ENCODE measurements at regions not wholly inside any gene's neighbourhood (a gene's known extent, or its start where the extent isn't known, plus 50 kb on each side); places are given as distances from the start of the nearest gene placed in this dataset.

GRCh38 chr7:25647872-25648271, 419.6 kb upstream of the NPVF start:
- CTCF ChIA-PET, result no interaction called here
- TF ChIP-seq CTCF (IDR thresholded peaks at IDR 0.05; ENCODE audit: control extremely low read depth, extremely low read depth, low read depth, missing control alignments), result no peak
- POLR2A ChIA-PET, result no interaction called here
- DNase-seq (ENCODE audit: extremely low spot score), result no peak

- POLR2A ChIA-PET, result no interaction called here
- CTCF ChIA-PET, result no interaction called here
- no peak for DNase-seq (ENCODE audit: extremely low spot score)
- no peak for TF ChIP-seq CTCF (IDR thresholded peaks at IDR 0.05; ENCODE audit: control extremely low read depth, extremely low read depth, low read depth, missing control alignments)
These were observed 424.1 kb upstream of the NPVF start for GRCh38 chr7:25652366-25652765.

- CTCF ChIA-PET, result no interaction called here
- POLR2A ChIA-PET, result no interaction called here
- no peak for TF ChIP-seq CTCF (IDR thresholded peaks at IDR 0.05; ENCODE audit: control extremely low read depth, extremely low read depth, low read depth, missing control alignments)
- no peak for DNase-seq (ENCODE audit: extremely low spot score)
These were observed 425.1 kb upstream of the NPVF start for GRCh38 chr7:25653384-25653783.

GRCh38 chr7:25656071-25656470, 427.8 kb upstream of the NPVF start:
- POLR2A ChIA-PET, result no interaction called here
- CTCF ChIA-PET, result no interaction called here
- TF ChIP-seq CTCF (IDR thresholded peaks at IDR 0.05; ENCODE audit: control extremely low read depth, extremely low read depth, low read depth, missing control alignments), result no peak
- no peak for DNase-seq (ENCODE audit: extremely low spot score)

- ChIA-PET POLR2A (no interaction called here), CTCF (no interaction called here)
- no peak for TF ChIP-seq CTCF (IDR thresholded peaks at IDR 0.05; ENCODE audit: control extremely low read depth, extremely low read depth, low read depth, missing control alignments)
- DNase-seq (ENCODE audit: extremely low spot score), result no peak
These were observed 428.3 kb upstream of the NPVF start for GRCh38 chr7:25656581-25657026.

- DNase-seq (ENCODE audit: extremely low spot score), result no peak
- TF ChIP-seq CTCF (IDR thresholded peaks at IDR 0.05; ENCODE audit: control extremely low read depth, extremely low read depth, low read depth, missing control alignments), result no peak
- ChIA-PET CTCF (interaction anchor here (1.0 kb wide), 1 partner anchor 194 kb away, joined by 3 read pairs; no protein-coding TSS in a partner anchor), POLR2A (no interaction called here)
These were observed 430.1 kb upstream of the NPVF start for GRCh38 chr7:25658375-25658774.

- CTCF ChIA-PET, result interaction anchor here (2.1 kb wide), 1 partner anchor 11 kb away, joined by 8 read pairs; no protein-coding TSS in a partner anchor
- POLR2A ChIA-PET, result no interaction called here
These were observed 431.6 kb upstream of the NPVF start for GRCh38 chr7:25659841-25660240.

More at GRCh38 chr7:25659841-25660240, 431.6 kb upstream of the NPVF start:
- no peak for TF ChIP-seq CTCF (IDR thresholded peaks at IDR 0.05; ENCODE audit: control extremely low read depth, extremely low read depth, low read depth, missing control alignments)
- DNase-seq (ENCODE audit: extremely low spot score), result no peak

Measured in GM10248 (cell line).